GM18909 (cell line): ENCODE measurements at regions not wholly inside any gene's neighbourhood (a gene's known extent, or its start where the extent isn't known, plus 50 kb on each side); places are given as distances from the start of the nearest gene placed in this dataset.
A peak's percentile ranks its signal among the peaks of the same experiment; 100 is the strongest.

Experiments
- ATAC-seq: cut with Tn5 transposase; IDR thresholded peaks from one replicate; pipeline ENCODE4 v1.9.1; 2021; ENCODE audit warnings: mild to moderate bottlenecking; ENCODE audit not compliant: unreplicated experiment, poor library complexity

DNA sequence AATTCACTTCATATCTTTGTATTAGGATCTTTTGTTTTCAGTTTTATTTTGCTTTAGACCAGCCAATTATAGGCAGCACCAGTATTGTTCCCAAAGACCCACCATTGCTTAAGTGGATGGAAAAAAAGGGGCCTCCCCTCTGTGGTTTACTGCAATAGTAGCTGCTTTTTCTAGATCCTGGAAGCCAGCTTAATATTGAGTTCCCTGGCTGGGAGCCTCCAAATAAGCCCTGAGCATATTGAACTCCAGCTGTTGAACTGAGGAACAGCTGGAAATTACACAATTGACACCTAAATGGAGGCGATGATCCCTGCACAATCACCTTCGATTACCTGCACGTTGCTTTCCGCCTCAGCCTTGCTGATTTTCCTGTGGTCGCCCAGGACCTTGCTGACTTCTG lies 576.0 kb downstream of the SOX6 start:
- no peak for ATAC-seq

DNA sequence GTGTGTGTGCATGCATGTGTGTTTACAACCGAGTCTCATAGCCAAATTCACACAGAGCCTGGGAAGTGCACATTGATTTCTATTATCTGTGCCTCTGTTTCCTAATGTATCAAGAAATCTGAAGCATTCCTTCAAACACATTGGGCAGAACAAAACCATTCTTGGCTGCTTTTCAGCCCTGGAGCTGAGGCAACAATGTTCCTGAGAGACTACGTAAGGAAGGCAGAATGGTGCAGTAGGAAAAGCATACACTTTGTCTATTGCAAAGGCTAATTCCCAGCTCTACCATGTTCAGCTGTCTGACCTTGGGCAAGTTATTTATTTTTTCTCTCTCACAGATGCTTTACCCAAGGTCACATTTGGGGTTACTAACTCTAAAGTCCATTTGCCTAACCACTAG lies 575.5 kb downstream of the SOX6 start:
- no peak for ATAC-seq

DNA sequence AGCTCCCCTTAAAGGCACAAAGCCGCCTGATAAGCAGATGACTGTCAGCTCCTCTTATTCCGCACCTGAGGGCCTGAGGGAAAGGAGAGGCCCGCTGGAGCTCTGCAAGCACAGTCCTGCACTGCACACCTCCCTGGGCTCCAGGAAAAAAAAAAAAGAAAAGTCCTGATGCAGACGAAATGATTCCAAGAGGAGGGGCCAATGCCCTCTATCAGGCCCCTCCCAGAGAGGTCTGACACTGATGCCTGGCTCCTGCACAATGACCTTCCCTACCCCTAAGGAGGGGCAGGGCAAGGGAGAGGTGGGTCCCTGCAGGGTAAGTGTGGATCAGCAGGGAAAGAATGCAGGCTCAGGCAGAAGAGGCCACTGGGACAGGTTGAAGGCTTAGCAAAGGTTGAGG lies 572.7 kb downstream of the SOX6 start:
- ATAC-seq = no peak

DNA sequence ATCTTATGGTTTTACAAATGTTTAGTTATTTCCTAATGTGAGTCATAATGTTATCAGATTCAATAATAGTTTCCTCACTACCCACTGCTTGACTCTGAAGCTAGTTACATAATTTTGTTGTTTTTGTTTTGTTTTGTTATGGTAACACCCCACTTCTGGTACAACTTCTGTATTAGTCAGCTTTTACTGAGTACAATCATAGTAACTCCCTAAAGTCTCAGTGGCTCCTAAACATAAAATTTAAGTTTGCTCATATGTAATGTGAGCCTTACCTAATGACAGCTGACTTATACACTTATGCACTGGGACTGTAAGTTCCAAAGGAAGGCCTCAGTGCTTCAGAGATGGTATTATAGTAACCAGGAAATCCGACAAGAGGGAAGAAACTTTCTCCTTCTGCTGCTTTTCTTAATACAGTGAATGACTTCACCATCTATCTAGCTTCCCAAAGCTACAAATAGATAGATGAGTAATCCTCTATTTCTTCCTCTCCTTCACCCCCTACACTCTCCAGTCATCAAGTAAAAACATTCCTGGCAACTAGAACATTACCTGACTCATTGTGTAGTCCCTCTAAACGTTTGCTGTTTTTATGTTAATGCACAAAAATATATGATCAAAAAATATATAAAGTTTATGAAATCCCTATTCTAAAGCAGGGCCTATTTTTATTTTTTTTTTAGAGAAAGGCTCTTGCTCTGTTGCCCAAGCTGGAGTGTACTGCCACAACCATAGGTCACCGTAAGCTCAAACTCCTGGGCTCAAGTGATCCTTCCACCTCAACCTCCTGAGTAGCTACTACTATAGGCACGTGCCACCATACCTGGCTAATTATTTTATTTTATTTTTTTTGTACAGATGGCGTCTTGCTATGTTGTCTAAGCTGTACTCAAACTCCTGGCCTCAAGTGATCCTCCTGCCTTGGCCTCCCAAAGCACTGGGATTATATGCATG lies 563.0 kb downstream of the SOX6 start:
- no peak for ATAC-seq

DNA sequence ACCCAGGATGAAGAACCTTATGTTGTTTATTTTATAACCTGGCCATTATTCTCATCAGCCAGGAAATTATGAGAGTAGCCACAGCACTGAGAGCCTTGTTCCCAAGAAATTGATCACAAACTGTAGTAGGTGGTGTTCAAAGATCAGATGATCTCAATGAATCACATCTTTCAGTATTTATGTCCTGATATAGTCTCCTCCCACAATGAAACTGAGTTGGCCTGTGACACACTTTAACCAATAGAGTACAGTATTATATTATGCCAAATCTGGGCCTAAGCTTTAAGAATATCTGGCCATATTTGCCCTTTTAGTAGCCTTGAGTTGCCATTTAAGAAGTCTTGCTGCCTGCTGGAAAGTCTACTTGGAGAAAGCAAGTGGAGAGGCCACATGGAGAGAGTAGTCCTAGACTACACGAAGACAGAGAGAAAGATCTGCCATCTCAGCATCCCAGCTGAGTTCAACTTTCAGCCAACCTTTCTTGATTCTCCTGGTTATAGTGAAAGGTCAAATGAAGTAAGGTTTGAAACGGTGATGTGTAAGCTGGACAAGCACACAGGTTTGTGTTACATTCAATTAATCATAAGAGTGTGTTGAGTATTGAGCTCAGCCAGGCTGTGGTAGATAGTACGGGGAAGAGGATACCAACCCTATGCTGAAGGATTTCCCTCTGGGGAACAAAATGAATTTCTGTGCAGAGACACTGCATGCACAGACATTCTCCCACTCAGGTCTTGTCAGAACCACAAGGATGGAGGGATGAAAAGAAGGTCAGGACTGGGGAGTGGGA lies 561.8 kb downstream of the SOX6 start:
- ATAC-seq = no peak

DNA sequence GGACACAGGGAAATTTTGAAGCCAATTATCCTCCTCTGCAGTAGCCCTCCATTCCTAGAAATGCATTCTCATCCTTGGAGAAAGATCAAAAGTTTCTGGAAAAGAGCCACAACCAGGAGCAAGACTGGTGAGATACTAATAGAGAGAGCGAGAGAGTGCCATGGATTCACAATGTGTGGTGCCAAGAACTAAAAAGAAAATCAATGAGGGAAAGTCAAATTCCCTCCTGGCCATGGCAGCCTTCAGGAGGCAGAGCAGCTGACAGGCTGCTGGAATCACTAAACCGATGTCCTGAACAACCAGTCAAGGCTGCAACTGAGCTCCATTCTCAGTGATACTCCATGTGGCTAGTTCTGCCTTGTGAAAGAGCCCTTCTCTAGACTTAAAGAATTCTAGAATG lies 561.0 kb downstream of the SOX6 start:
- ATAC-seq = no peak

DNA sequence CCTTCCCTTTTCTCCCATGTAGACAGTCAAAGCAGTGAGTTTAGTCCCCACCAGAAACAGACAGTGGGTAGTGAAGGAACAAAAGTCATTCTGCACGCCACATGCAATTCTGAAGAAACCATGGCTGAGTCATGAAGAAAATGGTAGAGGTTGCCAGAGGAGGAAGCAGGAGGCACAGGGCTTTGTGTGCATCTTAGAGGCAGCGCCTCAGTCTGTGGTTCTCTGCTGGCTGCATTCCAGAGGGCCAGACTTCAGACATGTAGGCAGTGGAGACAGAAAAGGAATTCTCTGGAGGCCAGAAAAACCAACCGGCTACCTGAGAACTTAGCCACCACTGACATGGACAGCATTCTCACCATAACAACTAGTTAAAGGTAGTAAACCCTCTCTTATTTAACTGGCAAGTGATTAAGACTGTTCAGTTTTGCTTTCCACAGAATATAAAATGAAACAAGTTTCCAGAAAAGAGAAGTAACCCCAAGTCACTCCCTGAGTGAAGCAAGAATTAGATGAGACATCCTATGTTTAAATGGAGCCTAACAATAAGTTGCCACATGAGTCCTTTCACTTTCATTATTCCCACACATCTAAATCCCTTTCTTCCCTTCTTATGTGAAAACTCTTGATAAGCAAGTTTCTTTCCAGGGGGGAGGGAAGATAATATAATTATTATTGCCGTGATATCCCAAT lies 556.1 kb downstream of the SOX6 start:
- no peak for ATAC-seq

DNA sequence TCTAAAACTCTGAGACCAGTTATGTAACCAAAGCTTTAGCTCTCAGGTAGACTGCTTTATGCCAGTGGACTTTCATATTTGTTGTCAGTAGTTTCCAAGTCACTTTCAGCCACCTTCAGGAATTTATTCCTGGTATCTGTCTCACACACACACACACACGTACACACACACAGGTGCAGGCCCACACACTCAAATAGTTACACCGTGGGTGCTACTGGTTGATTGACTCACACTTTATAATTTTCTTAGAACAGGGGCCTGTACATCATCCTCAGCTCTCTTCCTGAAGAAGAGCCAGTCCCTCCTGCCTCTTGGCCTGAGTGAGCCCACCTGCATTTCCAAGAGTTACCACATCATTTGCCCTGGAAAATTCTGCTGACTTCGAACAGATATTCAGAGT lies 555.2 kb downstream of the SOX6 start:
- ATAC-seq = no peak

DNA sequence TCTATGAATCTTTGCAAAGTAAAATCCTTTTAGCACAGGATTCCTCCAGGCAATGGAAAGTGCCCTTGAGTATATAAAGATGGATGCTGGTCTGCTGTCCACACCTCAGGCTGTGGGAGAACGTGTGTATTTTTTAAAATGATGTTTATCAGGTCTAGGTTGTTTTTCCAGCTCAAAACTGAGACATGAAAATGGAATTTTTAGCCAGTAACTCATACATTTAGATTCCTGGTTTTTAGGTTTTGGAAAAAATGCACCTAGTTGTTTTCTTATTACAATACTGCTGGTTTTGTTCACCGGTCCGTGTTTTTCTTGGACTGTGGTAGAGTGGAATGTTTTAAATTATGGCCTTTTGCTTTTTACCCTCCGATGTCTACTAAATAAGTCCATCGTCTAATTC lies 554.7 kb downstream of the SOX6 start:
- no peak for ATAC-seq

DNA sequence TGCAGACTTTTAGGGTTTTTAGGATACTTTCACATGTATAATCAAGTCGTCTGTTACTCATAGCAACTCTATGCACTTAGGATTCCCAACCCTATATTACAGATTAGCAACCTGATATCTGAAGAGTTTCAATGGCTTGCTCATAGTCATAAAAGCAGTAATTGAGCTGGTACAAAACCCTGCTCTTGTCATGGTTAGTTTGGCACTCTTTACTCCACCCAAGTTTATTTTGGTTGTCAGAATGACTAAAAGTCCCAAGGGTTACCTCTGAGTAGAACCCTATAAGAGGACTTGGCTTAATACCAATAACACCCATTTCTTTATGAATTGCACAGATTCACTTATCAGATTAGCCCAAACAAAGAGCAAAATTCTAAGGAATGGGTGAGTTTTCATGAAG lies 550.6 kb downstream of the SOX6 start:
- ATAC-seq = no peak

DNA sequence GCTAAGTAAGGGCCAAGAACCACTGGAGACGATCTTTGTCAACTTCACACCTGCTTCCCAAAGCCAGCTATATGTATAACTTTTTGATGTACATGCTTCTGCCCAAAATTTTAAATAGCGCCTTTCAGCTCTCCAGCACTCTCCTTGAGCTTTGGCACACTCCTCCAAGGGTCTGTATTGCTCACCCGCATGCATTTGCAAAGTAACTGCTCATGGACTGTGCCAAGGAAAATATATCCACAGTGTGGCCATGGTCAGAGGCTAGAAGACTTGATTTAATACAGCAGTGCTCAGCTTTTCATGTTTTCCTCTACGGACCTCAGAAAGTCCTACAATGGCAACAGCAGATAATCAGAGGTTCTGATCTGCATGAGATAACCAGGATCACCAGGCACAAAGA lies 550.1 kb downstream of the SOX6 start:
- ATAC-seq = no peak

DNA sequence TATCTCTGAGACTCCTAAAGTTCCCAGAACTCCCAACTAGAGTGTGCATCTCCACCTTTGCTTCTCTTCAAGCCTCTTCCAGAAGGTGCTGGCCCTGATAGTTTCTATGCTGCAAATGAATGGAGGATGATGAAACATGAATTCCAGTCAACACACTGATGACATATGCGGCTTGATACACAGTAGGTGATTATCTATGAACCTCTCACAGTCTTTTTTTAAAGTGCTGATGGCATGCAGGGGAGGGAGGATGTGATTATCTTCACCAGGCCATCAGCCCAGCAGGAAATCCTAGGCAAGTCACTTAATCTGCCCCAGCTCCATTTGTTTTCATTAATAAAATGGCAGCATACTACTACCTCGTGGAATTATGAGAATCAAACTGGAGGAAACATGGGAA lies 548.5 kb downstream of the SOX6 start:
- ATAC-seq = no peak

DNA sequence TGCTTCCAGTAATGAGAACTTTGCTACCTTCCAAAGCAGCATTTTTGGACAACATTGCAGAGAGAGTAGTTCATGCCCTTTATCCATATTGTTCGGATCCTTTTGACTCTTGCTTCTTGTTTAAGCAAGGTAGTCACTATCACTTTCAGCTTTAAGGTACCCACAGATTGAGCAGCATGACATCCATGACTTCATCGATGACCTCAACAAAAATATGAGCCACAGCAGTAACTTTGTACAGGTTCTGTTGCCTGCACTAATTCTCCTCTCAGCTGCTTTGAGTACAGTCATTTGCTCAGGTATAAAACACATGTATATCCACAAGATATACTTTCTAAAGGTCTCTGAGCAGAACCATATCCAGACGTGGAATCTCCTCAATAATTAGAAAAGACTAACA lies 546.3 kb downstream of the SOX6 start:
- ATAC-seq = no peak

DNA sequence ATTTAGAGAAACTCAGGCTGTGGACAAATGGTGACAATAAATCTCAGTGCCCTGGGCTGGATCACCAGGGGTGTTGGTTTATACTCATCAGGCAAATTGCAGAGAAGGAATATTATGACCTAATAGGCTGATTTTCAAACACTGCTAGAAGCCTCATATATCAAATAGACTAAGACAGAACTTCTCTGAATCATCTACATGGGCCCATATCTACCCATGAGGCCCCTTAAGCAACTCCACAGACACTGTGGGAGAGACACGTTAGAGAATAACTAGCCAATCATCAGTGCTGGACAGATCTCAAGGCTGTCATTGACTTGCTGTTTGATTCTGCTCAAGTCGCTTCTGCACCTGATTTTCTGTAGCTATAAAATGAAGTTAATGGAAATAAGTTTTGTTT lies 545.8 kb downstream of the SOX6 start:
- ATAC-seq = no peak

DNA sequence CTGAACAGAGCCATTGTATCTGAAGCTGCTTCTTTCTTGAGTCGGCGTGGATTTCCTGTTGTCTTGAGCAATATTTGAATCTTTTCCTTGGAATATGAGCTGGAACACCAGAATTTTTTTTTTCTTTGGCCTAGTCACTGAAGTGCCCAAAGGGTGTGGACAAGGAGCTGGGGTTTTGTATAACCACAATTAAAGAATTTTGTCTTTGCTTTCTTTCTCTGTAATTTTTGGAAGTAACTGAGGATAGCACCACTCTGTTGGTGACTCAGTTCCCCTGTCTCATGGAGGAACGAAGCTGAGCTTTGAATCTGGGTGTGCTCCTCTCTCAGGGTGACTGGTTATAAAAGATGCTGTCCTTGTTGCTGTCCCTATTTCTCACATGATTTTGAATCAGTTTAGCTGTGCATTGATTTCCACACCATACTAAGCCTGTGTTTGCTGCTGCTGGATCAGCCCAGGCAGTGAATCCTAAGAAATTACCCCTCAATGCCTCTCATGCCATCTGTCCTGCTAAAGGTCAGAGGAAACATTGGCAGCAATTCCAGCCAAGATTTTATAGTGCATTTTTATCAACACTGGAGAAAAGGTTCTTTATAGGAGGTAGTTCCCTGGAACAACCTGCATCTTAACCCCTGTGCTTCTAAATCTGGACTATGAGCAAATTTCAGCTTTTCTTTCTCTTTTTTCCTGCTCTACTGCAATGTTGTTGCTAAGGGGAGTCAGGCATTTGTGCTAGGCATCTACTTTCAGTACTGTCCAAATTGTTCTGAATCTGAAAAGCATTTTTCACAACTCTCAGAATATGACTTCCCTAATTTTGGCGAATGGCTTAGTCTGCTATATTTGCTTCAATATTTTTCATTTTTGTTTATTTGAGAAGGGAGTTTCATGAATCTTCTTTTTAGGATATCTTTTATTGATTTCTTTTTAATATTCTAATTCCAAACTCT lies 540.8 kb downstream of the SOX6 start:
- no peak for ATAC-seq

DNA sequence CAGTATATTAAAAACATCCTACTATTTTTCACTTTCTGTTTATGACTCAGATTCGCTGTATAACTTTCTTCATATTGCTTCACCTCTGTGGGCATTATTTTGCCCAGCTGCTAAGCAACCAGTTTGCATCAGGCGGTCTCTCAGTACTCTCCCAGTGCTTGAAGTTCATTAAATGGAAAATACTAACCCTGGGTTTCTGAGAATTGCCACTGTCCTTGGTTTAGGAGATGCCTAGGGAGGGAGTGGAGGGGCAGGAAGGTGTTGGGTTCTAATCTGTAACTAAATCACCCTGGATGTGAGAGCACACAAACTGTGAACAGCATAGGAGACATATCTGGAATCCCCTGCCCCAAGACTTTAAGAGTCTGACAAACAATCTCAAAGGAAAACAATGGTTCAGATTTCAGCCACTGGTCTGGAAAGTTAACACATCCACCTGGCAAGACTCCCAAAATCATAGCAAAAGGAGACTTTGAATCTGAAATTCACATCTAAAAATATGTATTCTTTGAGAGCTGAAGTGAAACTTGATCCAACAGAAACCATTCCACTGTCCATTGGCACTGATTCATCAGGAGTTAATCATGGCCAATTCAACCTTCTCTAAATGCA lies 540.0 kb downstream of the SOX6 start:
- no peak for ATAC-seq

DNA sequence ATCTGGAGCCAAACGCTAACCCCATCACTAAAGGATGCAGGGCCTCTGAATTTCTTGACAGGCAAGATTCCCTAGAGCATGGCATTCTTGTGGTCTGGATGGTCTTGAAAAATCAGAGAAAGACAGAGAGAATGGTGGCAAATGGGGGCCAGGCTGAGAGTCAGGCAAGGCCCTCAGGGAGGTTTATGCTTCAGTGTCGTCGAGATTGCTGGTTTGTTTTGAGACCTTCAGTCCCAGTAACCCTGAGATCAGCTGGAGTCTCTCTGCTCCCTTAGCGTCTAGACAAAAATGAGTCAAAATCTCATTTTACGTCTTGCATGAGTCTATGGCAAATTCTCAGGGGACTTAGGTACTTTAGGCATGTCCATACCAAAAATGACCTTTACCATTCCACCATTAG lies 539.3 kb downstream of the SOX6 start:
- no peak for ATAC-seq

DNA sequence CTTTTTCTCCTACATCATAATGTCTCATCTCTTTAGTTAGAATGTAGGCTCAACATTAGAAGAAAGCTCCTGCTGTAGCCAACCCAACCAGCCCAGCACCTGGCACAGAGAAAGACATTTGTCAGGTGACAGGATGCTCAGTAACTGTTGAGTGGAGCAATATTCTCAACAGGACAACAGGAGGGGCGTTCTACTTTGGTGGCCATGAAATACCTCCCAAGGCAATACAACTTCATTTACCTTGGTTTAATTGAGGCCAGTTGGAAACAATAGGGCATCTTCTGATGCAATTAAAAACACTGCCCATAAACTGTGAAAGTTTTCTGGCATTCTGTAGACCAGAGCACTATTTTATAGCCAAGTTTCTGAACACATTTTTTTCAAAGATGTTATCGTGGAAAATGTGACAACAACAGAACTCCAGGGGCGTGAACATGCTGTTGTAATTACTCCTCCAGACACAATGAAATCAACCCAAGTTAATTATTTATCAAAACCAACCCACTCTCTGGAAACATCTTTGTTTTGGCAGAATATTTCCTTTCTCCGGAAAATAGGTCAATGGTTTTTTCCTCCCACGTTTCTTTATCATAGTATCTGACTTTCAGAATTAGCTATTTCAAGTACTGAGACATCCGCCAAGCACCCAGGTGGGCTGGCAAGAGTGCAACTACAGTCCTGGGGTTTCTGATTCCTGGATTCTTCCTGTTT lies 538.1 kb downstream of the SOX6 start:
- peak; percentile 31 for ATAC-seq
